ENCODE measurements at regions not wholly inside any gene's neighbourhood (a gene's known extent, or its start where the extent isn't known, plus 50 kb on each side); places are given as distances from the start of the nearest gene placed in this dataset.
A peak's percentile ranks its signal among the peaks of the same experiment; 100 is the strongest.

GRCh38 chr6:16840725-16841124, 79.5 kb upstream of the ATXN1 start:
- no peak for DNase-seq (ENCODE audit: extremely low read depth, low read depth)
- TF ChIP-seq CTCF (IDR thresholded peaks at IDR 0.05; ENCODE audit: low read depth, low read length, missing control alignments), result no peak
- no peak overlapping the region for H3K4me3 ChIP-seq (replicated peaks; ENCODE audit: low read depth, low read length)

- no peak for TF ChIP-seq CTCF (IDR thresholded peaks at IDR 0.05; ENCODE audit: low read depth, low read length, missing control alignments)
- H3K4me3 ChIP-seq (replicated peaks; ENCODE audit: low read depth, low read length), result no peak overlapping the region
- DNase-seq (ENCODE audit: extremely low read depth, low read depth), result no peak
Measured at GRCh38 chr6:16840291-16840690, 79.0 kb upstream of the ATXN1 start.

GRCh38 chr6:16839631-16840179, 78.4 kb upstream of the ATXN1 start:
- TF ChIP-seq CTCF (IDR thresholded peaks at IDR 0.05; ENCODE audit: low read depth, low read length, missing control alignments), result no peak
- H3K4me3 ChIP-seq (replicated peaks; ENCODE audit: low read depth, low read length), result no peak overlapping the region
- no peak for DNase-seq (ENCODE audit: extremely low read depth, low read depth)

GRCh38 chr6:16837217-16837972, 76.1 kb upstream of the ATXN1 start:
- no peak for TF ChIP-seq CTCF (IDR thresholded peaks at IDR 0.05; ENCODE audit: low read depth, low read length, missing control alignments)
- no peak overlapping the region for H3K4me3 ChIP-seq (replicated peaks; ENCODE audit: low read depth, low read length)
- no peak for DNase-seq (ENCODE audit: extremely low read depth, low read depth)

GRCh38 chr6:16836144-16836981, 75.1 kb upstream of the ATXN1 start:
- no peak for DNase-seq (ENCODE audit: extremely low read depth, low read depth)
- 0 out of 2 replicates have a peak overlapping the region, but pooled peaks have one; percentile 1 for H3K4me3 ChIP-seq (replicated peaks; ENCODE audit: low read depth, low read length)
- no peak for TF ChIP-seq CTCF (IDR thresholded peaks at IDR 0.05; ENCODE audit: low read depth, low read length, missing control alignments)

GRCh38 chr6:16834242-16834641, 73.0 kb upstream of the ATXN1 start:
- DNase-seq (ENCODE audit: extremely low read depth, low read depth), result no peak
- no peak overlapping the region for H3K4me3 ChIP-seq (replicated peaks; ENCODE audit: low read depth, low read length)
- TF ChIP-seq CTCF (IDR thresholded peaks at IDR 0.05; ENCODE audit: low read depth, low read length, missing control alignments), result no peak

All from HFF-Myc (cell line).